GM19238 (cell line): ENCODE measurements at regions not wholly inside any gene's neighbourhood (a gene's known extent, or its start where the extent isn't known, plus 50 kb on each side); places are given as distances from the start of the nearest gene placed in this dataset.

Source experiments
- DNase-seq: peaks from one replicate; pipeline ENCODE4 v3.0.0; 2011; ENCODE audit warnings: low spot score; ENCODE audit not compliant: insufficient read length

GRCh38 chr4:36794716-36795115 lies 449.8 kb upstream of the NWD2 start:
- no peak for DNase-seq

DNA sequence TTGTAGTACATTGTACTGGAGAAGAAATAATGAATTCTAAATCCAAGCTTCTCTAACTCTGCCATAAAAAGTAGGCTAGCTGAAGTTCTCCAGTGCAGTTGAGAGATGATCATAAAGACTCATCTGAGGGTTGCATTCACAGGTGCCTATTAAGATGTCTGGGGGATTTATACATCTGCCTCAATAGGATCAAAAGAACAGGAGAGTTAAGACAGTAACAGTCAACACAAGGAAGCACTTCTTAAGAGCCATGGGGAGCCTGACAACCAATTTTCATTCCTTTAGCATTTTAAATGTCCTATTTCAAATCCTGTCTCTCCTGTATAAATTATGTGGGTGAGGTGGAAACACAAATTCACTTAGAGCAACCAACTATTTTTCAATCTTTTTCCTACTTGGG lies 432.4 kb upstream of the NWD2 start:
- no peak for DNase-seq

- DNase-seq, result no peak
Measured at GRCh38 chr4:36815536-36815935, 429.0 kb upstream of the NWD2 start.

GRCh38 chr4:36823199-36823967 lies 421.2 kb upstream of the NWD2 start:
- DNase-seq, result no peak

GRCh38 chr4:36824682-36825081 lies 419.9 kb upstream of the NWD2 start:
- DNase-seq, result no peak

- no peak for DNase-seq
Measured at GRCh38 chr4:36835246-36835645, 409.3 kb upstream of the NWD2 start.

- no peak for DNase-seq
Measured at GRCh38 chr4:36841583-36842326, 402.8 kb upstream of the NWD2 start.

GRCh38 chr4:36844448-36844847 lies 400.1 kb upstream of the NWD2 start:
- no peak for DNase-seq

- no peak for DNase-seq
Measured at GRCh38 chr4:36852856-36853255, 391.7 kb upstream of the NWD2 start.

GRCh38 chr4:36854554-36854953 lies 390.0 kb upstream of the NWD2 start:
- no peak for DNase-seq

GRCh38 chr4:36863601-36864000 lies 380.9 kb upstream of the NWD2 start:
- DNase-seq, result no peak

DNA sequence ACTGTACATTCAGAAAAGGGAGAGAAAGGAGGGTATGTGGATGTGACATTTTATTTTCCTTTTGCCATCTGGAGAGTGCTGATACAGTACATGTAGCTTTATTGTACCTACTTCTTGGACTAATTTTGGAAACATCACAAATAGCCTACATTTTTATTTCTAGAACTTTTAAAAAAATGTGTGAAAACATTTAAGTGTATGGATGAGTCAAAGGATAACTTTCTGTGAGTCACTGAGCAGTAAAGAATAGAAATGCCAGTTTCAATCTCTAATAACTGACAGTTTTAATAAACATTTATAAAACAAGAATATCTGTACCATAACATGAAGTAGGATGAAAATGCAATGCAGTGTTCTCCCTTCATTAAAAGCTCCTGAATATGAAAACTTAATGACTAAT lies 374.4 kb upstream of the NWD2 start:
- DNase-seq, result no peak

DNA sequence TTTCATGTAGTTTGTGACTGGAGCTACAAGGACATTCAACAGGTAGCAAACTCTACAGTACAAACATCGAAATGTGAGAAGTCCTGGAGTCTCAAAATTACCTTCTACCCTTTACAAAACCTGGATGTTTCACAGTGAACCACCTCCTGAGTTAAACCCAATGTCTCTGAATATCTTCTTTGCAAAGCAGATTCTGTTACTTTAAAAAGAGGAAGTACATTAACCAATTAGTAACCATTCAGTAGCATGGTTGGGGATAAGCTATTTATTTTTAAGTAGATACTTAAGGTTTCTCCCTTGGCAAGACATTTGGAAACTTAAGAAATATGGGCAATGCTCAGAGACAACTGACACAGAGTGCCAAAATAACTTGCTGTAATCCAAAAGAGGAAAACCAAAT lies 371.9 kb upstream of the NWD2 start:
- no peak for DNase-seq

DNA sequence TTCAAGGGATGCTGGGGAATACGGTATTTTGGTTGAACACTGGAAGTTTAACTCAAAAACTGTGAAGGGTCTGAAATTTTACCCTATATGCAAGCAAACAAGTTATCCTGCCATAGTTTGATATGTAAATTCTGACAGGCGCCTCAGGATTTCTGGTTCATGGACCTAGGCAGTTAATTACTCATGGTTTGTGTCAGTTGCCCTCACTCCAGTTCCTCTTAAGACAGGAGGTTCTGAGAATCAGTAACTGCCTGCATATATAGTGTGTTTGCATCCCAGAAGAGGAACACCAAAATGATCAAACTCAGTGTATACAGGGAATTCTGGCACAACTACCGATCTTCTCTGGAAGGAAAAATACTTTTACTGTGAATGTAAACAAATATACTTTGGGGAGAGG lies 360.4 kb upstream of the NWD2 start:
- DNase-seq, result no peak

- no peak for DNase-seq
Measured at GRCh38 chr4:36891971-36892370, 352.6 kb upstream of the NWD2 start.

DNA sequence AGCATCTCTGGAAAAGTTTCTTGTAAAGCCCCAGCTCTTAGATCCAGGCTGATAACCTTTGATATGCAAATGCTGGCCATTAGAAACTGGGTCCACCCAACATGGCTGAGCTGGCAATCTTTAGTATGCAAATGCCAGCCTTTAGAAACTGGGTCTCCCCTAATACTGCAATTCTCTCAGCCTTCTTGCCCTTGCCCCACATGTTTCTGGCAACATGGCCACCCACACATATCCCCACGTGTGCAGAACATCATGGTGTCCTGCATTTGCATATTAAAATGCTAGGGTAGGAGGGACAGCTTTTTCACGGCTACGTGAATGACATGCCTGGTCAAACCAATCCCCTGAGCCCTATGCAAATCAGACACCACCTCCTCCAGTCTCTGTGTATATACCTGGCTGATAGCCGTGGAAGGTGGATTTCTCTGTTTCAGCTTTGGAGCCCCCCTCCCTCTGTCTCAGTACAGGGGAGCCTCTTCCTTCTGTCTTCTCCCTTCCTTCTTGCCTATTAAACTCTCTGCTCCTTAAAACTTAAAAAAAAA lies 344.0 kb upstream of the NWD2 start:
- no peak for DNase-seq

DNA sequence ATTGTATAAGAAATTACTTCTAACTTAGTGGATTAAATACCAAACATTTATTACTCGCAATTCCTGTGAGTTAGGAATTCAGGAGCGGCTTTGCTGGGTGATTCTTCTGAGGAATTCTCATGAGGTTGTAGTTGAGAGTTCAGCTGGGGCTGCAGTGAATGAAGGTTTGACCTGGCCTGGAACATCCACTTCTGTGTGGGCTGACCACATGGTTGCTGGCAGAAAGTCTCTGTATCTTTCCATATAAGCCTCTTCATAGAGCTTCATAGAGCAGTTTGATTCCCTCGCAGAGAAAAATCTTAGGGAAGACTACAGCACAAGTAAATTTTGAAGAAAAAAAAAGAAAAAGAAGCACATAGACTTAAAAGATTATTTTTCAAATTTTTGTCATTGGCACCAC lies 339.7 kb upstream of the NWD2 start:
- no peak for DNase-seq

DNA sequence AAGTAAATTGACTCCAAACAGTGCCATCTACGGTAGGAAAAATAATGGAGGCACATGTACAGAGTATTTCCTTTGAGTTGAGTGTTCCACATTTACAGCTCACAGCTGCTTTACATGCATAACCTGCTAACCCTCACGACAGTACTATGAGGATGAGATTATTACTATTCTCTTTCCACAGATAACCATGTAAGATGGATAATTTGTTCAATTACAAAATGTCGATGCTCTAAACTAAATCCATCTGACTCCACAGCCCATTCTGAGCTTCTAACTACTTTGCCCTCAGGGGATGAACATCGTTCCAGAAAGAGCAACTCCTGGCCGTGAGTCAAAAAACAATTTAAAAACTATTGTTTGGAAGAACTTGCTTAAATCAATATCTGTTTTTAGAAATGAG lies 330.4 kb upstream of the NWD2 start:
- no peak for DNase-seq

GRCh38 chr4:36915717-36916116 lies 328.8 kb upstream of the NWD2 start:
- no peak for DNase-seq

GRCh38 chr4:36917413-36917812 lies 327.1 kb upstream of the NWD2 start:
- no peak for DNase-seq

DNA sequence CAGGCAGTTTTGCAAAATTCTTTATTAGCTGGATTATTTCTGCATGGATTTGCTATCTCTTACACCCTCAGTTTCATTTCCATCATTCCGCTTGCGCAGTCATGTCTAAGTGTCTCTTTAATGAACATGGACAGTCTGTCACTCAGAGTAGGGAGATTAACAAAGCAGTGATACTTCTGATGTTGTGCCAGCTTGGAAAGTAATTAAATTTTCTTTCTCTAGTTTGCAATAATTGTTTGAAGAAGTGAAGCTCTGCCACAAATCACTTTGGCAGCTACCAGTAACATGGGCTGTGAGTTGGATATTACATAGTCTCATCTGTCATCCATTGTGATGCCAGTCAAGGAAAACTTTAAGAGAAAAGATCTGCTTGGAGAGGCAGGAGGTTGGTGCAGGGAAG lies 324.8 kb upstream of the NWD2 start:
- DNase-seq, result no peak

DNA sequence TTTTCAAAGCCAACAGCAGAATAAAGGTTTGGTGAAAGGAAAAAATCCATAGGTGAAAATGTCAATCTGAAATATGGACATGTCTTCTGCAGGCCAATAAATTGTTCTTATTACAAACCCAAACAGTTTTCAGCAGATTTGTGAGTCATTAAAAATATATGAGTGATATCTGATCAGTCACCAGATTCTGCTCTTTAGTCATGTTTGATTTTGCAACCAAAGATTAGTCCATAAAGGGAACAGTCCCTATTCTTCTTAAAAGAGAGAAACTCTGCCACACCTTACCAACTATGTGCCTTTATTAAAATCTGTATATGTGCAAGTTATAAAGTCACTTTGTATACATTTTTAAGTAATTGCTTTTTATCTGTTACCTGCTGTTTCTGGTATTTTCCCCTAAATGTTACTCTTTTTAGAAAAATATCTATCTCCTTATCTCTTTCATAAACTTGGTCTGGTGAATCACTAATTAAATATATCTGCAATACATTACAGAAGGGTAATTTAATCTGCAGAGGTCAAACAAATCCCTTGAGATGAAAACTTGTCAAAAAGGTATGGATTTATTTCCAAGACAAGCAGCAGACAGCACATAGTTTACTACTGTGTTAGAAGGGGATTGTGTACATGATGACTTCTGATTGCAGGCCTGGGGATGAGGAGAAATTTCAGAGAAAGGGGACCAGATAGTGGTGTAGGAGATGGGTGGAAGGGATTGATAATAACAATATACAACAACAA lies 322.9 kb upstream of the NWD2 start:
- no peak for DNase-seq
